HG03045 (cell line): ENCODE measurements at regions not wholly inside any gene's neighbourhood (a gene's known extent, or its start where the extent isn't known, plus 50 kb on each side); places are given as distances from the start of the nearest gene placed in this dataset.

Source experiments
- ATAC-seq: cut with Tn5 transposase; IDR thresholded peaks from one replicate; pipeline ENCODE4 v1.9.1; 2021; ENCODE audit warnings: mild to moderate bottlenecking, moderate library complexity; ENCODE audit not compliant: unreplicated experiment

GRCh38 chr11:45523760-45524159 lies 141.7 kb downstream of the CHST1 start:
- no peak for ATAC-seq

- ATAC-seq = no peak
Measured at GRCh38 chr11:45518833-45519535, 146.4 kb downstream of the CHST1 start.

GRCh38 chr11:45518141-45518832 lies 147.1 kb downstream of the CHST1 start:
- ATAC-seq = no peak

- no peak for ATAC-seq
Measured at GRCh38 chr11:45517171-45517770, 148.2 kb downstream of the CHST1 start.

GRCh38 chr11:45513821-45514340 lies 151.5 kb downstream of the CHST1 start:
- no peak for ATAC-seq

GRCh38 chr11:45512471-45513148 lies 152.8 kb downstream of the CHST1 start:
- ATAC-seq = no peak

GRCh38 chr11:45511566-45511965 lies 153.9 kb downstream of the CHST1 start:
- ATAC-seq = no peak

- ATAC-seq = no peak
Measured at GRCh38 chr11:45507916-45508315, 157.5 kb downstream of the CHST1 start.

- no peak for ATAC-seq
Measured at GRCh38 chr11:45503311-45503710, 162.1 kb downstream of the CHST1 start.

- ATAC-seq = no peak
Measured at GRCh38 chr11:45502226-45502545, 163.2 kb downstream of the CHST1 start.

- ATAC-seq = no peak
Measured at GRCh38 chr11:45501392-45502225, 163.8 kb downstream of the CHST1 start.

- ATAC-seq = no peak
Measured at GRCh38 chr11:45500451-45500850, 165.0 kb downstream of the CHST1 start.

- ATAC-seq = no peak
Measured at GRCh38 chr11:45494738-45495137, 170.7 kb downstream of the CHST1 start.

- no peak for ATAC-seq
Measured at GRCh38 chr11:45489281-45489905, 176.0 kb downstream of the CHST1 start.

- ATAC-seq = no peak
Measured at GRCh38 chr11:45486461-45486860, 179.0 kb downstream of the CHST1 start.

GRCh38 chr11:45485070-45485707 lies 180.2 kb downstream of the CHST1 start:
- no peak for ATAC-seq

GRCh38 chr11:45484326-45484883 lies 181.0 kb downstream of the CHST1 start:
- no peak for ATAC-seq

- ATAC-seq = no peak
Measured at GRCh38 chr11:45483416-45483815, 182.0 kb downstream of the CHST1 start.

- ATAC-seq = no peak
Measured at GRCh38 chr11:45482331-45482730, 183.1 kb downstream of the CHST1 start.
